ENCODE measurements at regions not wholly inside any gene's neighbourhood (a gene's known extent, or its start where the extent isn't known, plus 50 kb on each side); places are given as distances from the start of the nearest gene placed in this dataset.

GRCh38 chr5:145697251-145697990 is 137.7 kb downstream of the PRELID2 start:
- TF ChIP-seq, protein P1, sequence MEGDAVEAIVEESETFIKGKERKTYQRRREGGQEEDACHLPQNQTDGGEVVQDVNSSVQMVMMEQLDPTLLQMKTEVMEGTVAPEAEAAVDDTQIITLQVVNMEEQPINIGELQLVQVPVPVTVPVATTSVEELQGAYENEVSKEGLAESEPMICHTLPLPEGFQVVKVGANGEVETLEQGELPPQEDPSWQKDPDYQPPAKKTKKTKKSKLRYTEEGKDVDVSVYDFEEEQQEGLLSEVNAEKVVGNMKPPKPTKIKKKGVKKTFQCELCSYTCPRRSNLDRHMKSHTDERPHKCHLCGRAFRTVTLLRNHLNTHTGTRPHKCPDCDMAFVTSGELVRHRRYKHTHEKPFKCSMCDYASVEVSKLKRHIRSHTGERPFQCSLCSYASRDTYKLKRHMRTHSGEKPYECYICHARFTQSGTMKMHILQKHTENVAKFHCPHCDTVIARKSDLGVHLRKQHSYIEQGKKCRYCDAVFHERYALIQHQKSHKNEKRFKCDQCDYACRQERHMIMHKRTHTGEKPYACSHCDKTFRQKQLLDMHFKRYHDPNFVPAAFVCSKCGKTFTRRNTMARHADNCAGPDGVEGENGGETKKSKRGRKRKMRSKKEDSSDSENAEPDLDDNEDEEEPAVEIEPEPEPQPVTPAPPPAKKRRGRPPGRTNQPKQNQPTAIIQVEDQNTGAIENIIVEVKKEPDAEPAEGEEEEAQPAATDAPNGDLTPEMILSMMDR (IDR thresholded peaks at IDR 0.05; ENCODE audit: low read depth, low read length), result peak; percentile 73
- peak; percentile 13 to 80 for DNase-seq (ENCODE audit: low read depth in 1 of 2, low spot score in 1 of 2)
- Histone ChIP-seq H3K4me1 (ENCODE audit: low read depth) (no peaks in the 10 kb centered on the region), H3K36me3 (no peaks in the 10 kb centered on the region), H3K27ac (no peak overlapping the region), H3K4me3 (no peak overlapping the region), H3K9me3 (ENCODE audit: low read depth) (no peaks in the 10 kb centered on the region), H3K27me3 (no peaks in the 10 kb centered on the region)

DNA sequence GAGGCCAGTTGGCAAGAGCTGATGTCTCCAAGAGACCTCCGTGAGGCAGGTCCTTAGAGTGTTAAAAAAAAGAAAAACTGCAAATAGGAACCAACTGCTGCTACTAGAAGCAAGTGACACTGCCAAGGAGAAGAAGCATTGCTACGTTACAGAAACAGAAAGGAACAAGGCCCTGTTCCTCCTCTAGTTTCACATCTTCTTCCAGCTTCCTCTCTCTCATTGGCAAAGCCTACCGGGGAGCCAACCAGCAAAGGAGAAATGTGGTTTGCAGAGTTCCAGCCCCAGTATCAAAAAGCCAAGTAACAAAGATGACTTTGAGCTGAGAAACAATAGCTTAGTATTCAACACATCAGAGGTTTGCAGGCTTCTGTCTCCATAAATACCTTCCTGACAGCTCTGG is 145.9 kb downstream of the PRELID2 start:
- TF ChIP-seq, protein P1 (IDR thresholded peaks at IDR 0.05; ENCODE audit: low read depth, low read length), result no peak
- no peak for DNase-seq (ENCODE audit: low read depth in 1 of 2, low spot score in 1 of 2)
- H3K27ac ChIP-seq, result no peak overlapping the region
- H3K4me3 ChIP-seq, result no peak overlapping the region
- no peaks in the 10 kb centered on the region for H3K27me3 ChIP-seq
- no peaks in the 10 kb centered on the region for H3K4me1 ChIP-seq (ENCODE audit: low read depth)
- no peaks in the 10 kb centered on the region for H3K36me3 ChIP-seq
- H3K9me3 ChIP-seq (ENCODE audit: low read depth), result no peaks in the 10 kb centered on the region

- Histone ChIP-seq H3K9me3 (ENCODE audit: low read depth) (no peaks in the 10 kb centered on the region), H3K4me1 (ENCODE audit: low read depth) (no peaks in the 10 kb centered on the region), H3K4me3 (no peak overlapping the region), H3K27ac (no peak overlapping the region), H3K36me3 (no peaks in the 10 kb centered on the region), H3K27me3 (no peaks in the 10 kb centered on the region)
- TF ChIP-seq, protein P1 (IDR thresholded peaks at IDR 0.05; ENCODE audit: low read depth, low read length), result no peak
- no peak for DNase-seq (ENCODE audit: low read depth in 1 of 2, low spot score in 1 of 2)
Observed at GRCh38 chr5:145687943-145688342, 147.2 kb downstream of the PRELID2 start.

GRCh38 chr5:145685417-145685816 is 149.7 kb downstream of the PRELID2 start:
- no peaks in the 10 kb centered on the region for H3K36me3 ChIP-seq
- no peaks in the 10 kb centered on the region for H3K27me3 ChIP-seq
- TF ChIP-seq, protein P1 (IDR thresholded peaks at IDR 0.05; ENCODE audit: low read depth, low read length), result no peak
- peaks cover 5% of the 10 kb centered on the region for H3K4me1 ChIP-seq (ENCODE audit: low read depth)
- H3K4me3 ChIP-seq, result no peak overlapping the region
- no peak for DNase-seq (ENCODE audit: low read depth in 1 of 2, low spot score in 1 of 2)
- no peaks in the 10 kb centered on the region for H3K9me3 ChIP-seq (ENCODE audit: low read depth)
- H3K27ac ChIP-seq, result no peak overlapping the region

- Histone ChIP-seq H3K36me3 (no peaks in the 10 kb centered on the region), H3K4me1 (ENCODE audit: low read depth) (peaks cover 5% of the 10 kb centered on the region), H3K27ac (no peak overlapping the region), H3K4me3 (no peak overlapping the region), H3K9me3 (ENCODE audit: low read depth) (no peaks in the 10 kb centered on the region), H3K27me3 (no peaks in the 10 kb centered on the region)
- TF ChIP-seq, protein P1 (IDR thresholded peaks at IDR 0.05; ENCODE audit: low read depth, low read length), result no peak
- no peak for DNase-seq (ENCODE audit: low read depth in 1 of 2, low spot score in 1 of 2)
Observed at GRCh38 chr5:145683431-145683830, 151.7 kb downstream of the PRELID2 start.

All from cardiac muscle cell (in vitro differentiated cells and primary cell).